ENCODE measurements at regions not wholly inside any gene's neighbourhood (a gene's known extent, or its start where the extent isn't known, plus 50 kb on each side); places are given as distances from the start of the nearest gene placed in this dataset.
A peak's percentile ranks its signal among the peaks of the same experiment; 100 is the strongest.

- Histone ChIP-seq H3K9me3 (ENCODE audit: control insufficient read depth, low read length) (no peaks in the 10 kb centered on the region), H2AFZ (no peak overlapping the region), H3K4me1 (peaks cover 17% of the 10 kb centered on the region), H3K27me3 (ENCODE audit: control insufficient read depth, insufficient read depth, low read length) (no peaks in the 10 kb centered on the region), H3K27ac (no peak overlapping the region), H3K36me3 (ENCODE audit: control insufficient read depth, insufficient read depth, low read length) (no peaks in the 10 kb centered on the region), H3K79me2 (no peaks in the 10 kb centered on the region), H3K4me3 (ENCODE audit: low read depth, low read length) (no peak overlapping the region), H3K9ac (no peak overlapping the region), H3K4me2 (ENCODE audit: low read length) (no peak overlapping the region)
- TF ChIP-seq, protein P1, sequence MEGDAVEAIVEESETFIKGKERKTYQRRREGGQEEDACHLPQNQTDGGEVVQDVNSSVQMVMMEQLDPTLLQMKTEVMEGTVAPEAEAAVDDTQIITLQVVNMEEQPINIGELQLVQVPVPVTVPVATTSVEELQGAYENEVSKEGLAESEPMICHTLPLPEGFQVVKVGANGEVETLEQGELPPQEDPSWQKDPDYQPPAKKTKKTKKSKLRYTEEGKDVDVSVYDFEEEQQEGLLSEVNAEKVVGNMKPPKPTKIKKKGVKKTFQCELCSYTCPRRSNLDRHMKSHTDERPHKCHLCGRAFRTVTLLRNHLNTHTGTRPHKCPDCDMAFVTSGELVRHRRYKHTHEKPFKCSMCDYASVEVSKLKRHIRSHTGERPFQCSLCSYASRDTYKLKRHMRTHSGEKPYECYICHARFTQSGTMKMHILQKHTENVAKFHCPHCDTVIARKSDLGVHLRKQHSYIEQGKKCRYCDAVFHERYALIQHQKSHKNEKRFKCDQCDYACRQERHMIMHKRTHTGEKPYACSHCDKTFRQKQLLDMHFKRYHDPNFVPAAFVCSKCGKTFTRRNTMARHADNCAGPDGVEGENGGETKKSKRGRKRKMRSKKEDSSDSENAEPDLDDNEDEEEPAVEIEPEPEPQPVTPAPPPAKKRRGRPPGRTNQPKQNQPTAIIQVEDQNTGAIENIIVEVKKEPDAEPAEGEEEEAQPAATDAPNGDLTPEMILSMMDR (IDR thresholded peaks at IDR 0.05): no peak
Measured at GRCh38 chr20:39283464-39283863, 321.3 kb downstream of the DHX35 start.

- H3K9ac ChIP-seq: no peak overlapping the region
- peak overlapping the region; percentile 35 for H2AFZ ChIP-seq
- no peak overlapping the region for H3K4me3 ChIP-seq (ENCODE audit: low read depth, low read length)
- H3K36me3 ChIP-seq (ENCODE audit: control insufficient read depth, insufficient read depth, low read length): no peaks in the 10 kb centered on the region
- H3K4me1 ChIP-seq: peaks cover 17% of the 10 kb centered on the region
- no peak overlapping the region for H3K27ac ChIP-seq
- H3K9me3 ChIP-seq (ENCODE audit: control insufficient read depth, low read length): no peaks in the 10 kb centered on the region
- no peaks in the 10 kb centered on the region for H3K79me2 ChIP-seq
- TF ChIP-seq, protein P1 (IDR thresholded peaks at IDR 0.05): no peak
- H3K4me2 ChIP-seq (ENCODE audit: low read length): no peak overlapping the region
- no peaks in the 10 kb centered on the region for H3K27me3 ChIP-seq (ENCODE audit: control insufficient read depth, insufficient read depth, low read length)
Measured at GRCh38 chr20:39282619-39283092, 320.5 kb downstream of the DHX35 start.

DNA sequence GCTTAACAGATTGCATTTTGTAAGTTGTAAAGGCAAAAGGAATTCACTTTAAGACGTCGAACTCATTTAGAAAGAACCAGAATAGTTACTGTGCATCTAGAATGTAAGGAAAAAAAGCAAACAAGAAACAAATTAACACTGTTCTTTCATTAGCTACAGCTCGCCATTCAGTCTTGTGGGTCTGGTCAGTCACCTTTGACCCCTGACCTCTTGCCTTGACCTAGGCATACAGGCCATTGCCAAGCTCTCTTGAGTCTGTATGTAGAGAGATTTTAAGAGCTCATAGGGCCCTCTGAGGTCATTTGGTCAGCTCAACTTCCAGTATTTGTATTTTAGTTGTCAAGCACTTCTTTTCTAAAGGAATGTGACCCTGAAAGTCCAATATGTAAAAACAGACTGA lies 318.7 kb downstream of the DHX35 start:
- no peak overlapping the region for H3K4me3 ChIP-seq (ENCODE audit: low read depth, low read length)

DNA sequence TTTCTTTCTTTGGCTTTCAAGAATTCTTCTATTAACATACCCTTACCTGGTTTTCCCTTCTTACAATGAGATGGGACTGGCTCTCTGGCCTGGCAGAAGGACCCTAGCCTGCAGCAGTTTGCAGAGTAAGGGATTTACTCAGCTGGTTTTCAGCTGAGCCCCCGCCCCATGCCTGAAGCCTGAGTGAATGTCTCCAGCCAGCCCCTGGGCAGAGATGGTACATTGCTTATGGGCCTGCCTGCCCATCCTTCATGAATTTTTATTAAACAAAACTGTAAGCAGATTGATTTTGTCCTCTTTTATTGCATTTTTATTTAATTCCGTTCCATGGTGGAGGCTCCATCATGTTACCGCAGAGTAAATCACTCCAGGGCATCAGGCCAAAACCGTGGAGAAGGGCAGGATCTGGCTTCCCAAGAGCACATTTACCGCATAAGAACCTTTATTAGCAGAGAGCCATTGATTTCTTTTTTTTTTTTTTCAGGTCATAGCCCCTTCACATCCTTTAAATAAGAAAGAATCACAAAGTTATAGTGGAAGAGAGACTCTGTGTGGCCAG lies 316.2 kb downstream of the DHX35 start:
- Histone ChIP-seq H3K27me3 (ENCODE audit: control insufficient read depth, insufficient read depth, low read length) (no peaks in the 10 kb centered on the region), H3K4me2 (ENCODE audit: low read length) (no peak overlapping the region), H2AFZ (no peak overlapping the region), H3K4me1 (peaks cover 17% of the 10 kb centered on the region), H3K4me3 (ENCODE audit: low read depth, low read length) (no peak overlapping the region), H3K27ac (no peak overlapping the region), H3K9ac (no peak overlapping the region), H3K79me2 (no peaks in the 10 kb centered on the region), H3K36me3 (ENCODE audit: control insufficient read depth, insufficient read depth, low read length) (no peaks in the 10 kb centered on the region), H3K9me3 (ENCODE audit: control insufficient read depth, low read length) (no peaks in the 10 kb centered on the region)
- TF ChIP-seq, protein P1 (IDR thresholded peaks at IDR 0.05): no peak

More for the DNA sequence above, 318.7 kb downstream of the DHX35 start:
- Histone ChIP-seq H3K4me2 (ENCODE audit: low read length) (no peak overlapping the region), H2AFZ (no peak overlapping the region), H3K4me1 (peaks cover 17% of the 10 kb centered on the region), H3K9ac (no peak overlapping the region), H3K27me3 (ENCODE audit: control insufficient read depth, insufficient read depth, low read length) (no peaks in the 10 kb centered on the region), H3K36me3 (ENCODE audit: control insufficient read depth, insufficient read depth, low read length) (no peaks in the 10 kb centered on the region), H3K27ac (no peak overlapping the region), H3K9me3 (ENCODE audit: control insufficient read depth, low read length) (no peaks in the 10 kb centered on the region), H3K79me2 (no peaks in the 10 kb centered on the region)
- TF ChIP-seq, protein P1 (IDR thresholded peaks at IDR 0.05): no peak

- TF ChIP-seq, protein P1 (IDR thresholded peaks at IDR 0.05): no peak
- Histone ChIP-seq H3K9ac (no peak overlapping the region), H3K79me2 (no peaks in the 10 kb centered on the region), H2AFZ (no peak overlapping the region), H3K4me1 (peaks cover 10% of the 10 kb centered on the region), H3K4me3 (ENCODE audit: low read depth, low read length) (no peak overlapping the region), H3K9me3 (ENCODE audit: control insufficient read depth, low read length) (no peaks in the 10 kb centered on the region), H3K4me2 (ENCODE audit: low read length) (no peak overlapping the region), H3K36me3 (ENCODE audit: control insufficient read depth, insufficient read depth, low read length) (no peaks in the 10 kb centered on the region), H3K27ac (no peak overlapping the region), H3K27me3 (ENCODE audit: control insufficient read depth, insufficient read depth, low read length) (no peaks in the 10 kb centered on the region)
Measured at GRCh38 chr20:39277185-39277584, 315.0 kb downstream of the DHX35 start.

All from parathyroid adenoma (tissue), 2 donors.